ENCODE measurements at regions not wholly inside any gene's neighbourhood (a gene's known extent, or its start where the extent isn't known, plus 50 kb on each side); places are given as distances from the start of the nearest gene placed in this dataset.

DNA sequence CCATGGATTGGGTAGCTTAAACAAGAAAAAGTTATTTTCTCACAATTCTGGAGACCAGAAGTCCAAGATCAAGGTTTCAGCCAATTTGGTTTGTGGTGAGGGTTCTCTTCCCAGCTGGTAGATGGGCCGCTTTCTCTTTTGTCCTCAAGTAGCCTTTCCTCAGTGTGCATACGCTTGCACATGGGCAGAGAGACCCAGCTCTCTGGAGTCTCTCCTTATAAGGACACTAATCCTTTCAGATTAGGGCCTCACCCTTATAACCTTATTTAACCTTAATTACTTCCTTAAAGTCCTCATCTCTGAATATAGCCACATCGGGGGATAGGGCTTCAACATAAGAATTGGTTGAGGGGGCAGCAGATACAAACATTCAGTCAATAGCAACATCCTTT lies 68.4 kb upstream of the NLK start:
- DNase-seq (ENCODE audit: low read depth): no peak

DNA sequence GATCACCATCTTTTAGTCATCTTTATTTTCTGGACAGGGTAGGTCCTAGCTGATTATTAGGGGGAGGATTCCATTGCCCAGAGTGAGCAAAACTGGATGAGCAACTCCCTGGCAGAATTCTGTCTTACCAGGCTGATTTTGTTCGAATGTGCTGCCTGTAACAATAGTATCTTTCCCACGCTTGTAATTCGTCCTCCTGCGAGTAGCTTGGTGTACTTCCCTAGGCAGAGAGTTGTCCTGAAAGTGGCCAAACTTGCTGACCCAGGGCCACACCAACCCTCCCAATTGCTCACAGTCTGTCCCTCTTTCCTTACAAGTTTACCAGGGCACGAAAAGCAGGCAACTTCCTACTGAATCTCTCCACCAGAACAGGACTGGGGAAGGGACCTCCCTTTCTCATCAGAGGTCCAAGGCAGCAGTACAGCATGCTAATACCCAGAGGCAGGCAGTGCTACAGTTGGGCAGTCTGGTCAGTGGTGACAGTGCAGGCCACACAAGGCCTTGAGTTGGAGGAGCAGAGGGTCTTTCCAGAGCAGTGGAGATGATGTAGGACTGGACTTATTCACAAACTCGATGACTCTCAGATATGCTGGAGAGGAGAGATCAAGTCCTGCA lies 67.8 kb upstream of the NLK start:
- no peak for DNase-seq (ENCODE audit: low read depth)

DNA sequence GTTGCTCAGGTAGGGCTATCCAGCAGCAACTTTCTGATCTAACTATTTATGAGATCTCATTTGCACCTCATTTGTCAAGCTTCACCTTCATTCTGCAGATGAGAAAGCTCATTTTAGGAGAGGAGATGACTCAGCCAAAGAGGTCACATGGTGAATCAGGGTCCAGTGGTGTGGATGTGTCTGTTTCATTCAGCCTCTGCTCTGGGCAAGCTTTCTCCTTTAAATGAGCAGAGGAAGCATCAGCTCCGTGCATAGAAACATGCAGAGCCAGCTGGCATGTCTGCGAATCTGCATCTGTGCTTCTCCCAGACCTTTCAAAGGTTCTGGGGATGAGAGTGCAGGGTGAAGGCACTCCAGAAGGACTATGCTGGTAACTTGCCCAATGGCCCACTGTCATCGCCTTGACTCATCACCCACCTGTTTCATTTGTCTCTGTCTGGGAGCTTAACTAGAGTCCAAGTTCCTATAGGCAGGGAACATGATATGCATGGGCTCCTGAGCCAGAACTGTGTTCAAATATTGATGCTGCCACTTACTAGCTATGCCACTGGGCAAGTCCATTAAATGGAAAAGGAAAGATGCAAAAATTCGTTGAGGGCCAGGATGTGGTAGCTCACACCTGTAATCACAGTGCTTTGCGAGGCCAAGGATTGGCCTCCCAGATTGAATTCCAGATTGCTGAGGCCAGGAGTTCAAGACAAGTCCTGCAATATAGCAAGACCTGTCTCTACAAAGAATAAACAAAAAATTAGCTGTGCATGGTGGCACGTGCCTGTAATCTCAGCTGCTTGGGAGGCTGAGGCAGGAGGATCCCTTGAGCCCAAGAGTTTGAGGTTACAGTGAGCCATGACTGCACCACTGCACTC lies 67.1 kb upstream of the NLK start:
- DNase-seq (ENCODE audit: low read depth): no peak

DNA sequence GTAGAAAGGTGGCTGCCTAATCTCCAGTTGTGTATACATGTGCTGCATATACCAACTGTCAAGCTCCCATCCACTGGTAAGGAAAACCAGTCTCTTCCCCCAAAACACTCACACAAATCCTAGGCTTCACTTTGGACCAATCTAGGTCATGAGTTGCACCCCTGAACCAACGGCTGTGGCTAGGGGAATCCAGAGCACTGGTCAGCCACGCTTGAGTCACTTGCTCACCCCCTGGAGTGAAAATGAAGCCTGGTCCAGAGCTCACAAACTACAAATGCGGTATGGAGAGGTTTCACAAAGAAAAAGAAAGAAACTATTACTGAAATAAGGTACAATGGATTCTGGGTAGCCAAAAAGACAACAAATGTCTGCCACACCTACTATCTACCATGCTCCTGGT lies 66.1 kb upstream of the NLK start:
- no peak for DNase-seq (ENCODE audit: low read depth)

DNA sequence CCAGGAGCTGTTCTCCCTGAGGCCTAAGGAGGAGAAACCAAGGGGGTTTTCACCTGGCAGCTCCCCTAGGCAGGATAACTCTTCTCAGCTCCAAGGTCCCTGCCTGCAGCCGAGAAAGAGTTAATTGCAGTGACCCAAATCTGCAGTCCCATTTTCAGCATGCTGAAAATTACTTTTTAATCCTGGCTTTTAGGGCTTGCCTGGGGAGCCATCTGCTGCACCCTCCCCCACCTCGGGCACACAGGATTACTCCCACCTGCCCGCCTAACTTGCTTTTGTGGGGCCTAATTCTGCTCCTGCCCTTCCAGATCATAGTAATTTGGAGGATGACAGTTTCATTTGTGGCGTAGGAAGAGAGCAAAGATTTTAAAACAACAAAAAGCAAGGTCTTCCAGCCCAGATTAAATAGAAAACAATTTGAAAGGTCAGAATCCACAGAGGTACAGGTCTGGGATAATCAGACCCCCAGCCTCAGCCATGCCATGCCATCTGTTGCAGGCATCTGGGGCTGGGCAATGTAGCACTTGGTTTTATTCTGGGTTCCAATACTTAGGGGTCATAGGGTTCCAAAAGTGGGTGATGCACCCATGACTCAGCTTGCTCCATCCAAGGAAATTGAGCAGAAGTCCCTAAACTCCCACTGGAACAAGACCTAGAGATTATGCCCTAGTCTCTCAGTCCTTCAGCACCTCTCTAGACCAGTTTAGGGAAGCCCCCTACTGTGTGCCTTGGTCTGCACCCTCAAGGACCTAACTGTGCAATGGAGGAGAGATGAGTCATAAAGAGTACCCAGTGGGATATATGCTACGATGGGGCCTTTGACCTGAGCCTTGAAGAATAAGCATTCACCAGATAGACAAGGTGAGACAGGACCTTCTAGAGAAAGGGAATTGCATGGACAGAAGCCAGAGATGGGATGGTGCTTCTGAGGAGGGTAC lies 64.5 kb upstream of the NLK start:
- DNase-seq (ENCODE audit: low read depth): no peak

DNA sequence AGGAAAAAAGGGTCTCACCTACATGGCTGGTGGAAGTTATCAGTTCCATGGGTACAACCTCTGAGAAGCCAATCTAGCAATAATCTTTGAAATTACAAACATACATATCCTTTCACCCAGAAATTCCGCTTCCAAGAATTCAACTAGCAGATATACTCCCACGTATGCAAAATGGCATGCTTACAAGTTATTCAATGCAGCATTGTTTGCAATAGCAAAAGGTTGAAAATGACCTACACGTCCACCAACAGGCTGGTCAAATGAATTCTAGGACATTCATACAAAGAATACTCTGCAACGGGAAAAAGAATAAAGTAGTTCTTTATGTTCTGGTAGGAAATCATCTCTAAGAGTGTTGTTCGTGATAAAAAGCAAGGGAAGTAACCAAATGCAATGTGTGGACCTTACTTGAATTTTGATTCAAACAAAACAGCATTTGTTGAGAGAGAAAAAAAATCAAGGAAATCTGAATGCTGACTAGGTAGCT lies 63.7 kb upstream of the NLK start:
- DNase-seq (ENCODE audit: low read depth): no peak

DNA sequence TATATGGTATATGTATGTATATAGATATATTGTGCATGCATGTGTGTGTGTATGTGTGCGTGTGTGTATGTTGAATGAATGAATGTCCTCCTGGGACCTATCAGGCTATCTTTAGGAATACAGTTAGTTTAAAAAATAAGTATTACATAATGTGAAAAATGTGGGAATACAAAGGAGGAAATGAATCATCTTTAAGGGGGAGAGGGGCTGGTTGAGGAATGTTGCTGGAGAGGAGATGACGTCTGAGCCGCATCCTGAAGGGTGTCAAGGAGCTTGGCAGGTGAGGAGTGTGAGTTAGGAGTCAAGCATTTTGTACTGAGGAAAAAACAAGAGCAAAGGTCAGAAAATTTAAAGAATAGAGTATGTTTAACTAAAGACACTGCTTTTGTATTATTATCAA lies 62.4 kb upstream of the NLK start:
- peak; percentile 78 for DNase-seq (ENCODE audit: low read depth)

DNA sequence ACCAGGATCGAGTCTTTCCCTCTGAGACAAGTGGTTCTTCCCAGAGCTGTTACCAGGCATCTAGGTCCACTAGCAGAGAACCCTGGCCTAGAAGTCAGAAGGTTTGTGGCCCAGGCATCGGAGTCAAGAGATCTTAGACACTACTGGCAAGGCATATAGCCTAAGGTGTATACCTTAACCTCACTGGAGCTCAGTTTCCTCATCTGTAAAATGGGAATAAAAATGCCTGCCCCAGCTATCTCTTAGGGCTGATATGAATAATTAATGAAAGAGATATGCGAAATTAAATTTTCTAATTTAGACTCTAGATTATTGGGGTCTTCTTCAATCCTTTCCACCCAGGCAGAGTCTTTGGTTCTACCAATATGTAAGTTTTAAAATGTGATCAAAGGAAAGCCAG lies 60.5 kb upstream of the NLK start:
- no peak for DNase-seq (ENCODE audit: low read depth)

DNA sequence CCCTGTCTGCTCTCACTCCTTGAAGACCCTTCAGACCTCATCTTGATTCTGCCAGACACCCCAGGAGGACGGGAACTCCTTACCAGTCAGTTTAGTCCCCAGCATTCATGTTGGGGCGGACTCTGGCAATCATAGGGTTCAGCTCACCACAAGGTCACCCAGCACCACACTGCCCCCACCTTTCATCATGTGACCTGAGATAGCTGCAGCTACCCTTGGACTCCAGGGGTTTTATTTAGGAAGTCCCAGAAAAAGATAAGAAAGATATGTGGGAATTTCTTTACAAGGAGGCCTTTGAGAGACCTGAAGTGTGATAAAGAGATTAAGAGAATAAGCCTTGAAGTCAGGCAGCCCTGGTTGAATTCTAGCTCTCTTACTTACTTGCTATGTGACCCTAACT lies 59.8 kb upstream of the NLK start:
- no peak for DNase-seq (ENCODE audit: low read depth)

DNA sequence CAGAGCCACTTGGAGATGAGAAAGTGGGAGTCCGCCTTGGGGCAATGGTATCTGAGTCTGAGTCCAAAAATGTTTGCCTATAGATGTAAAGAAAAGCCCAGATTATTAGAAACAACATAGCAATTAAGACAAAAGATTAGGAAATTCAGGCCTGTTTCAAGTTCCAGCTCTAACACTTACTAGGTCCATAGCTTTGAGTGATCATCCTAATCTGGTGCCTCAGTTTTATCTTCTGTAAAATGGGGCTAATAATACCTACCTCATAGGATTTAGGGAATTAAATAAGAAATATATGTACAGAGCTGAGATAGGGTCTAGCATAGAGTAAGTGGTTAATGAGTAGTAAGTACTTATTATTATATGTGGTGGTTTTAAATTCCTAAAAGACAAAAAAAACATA lies 58.6 kb upstream of the NLK start:
- no peak for DNase-seq (ENCODE audit: low read depth)

DNA sequence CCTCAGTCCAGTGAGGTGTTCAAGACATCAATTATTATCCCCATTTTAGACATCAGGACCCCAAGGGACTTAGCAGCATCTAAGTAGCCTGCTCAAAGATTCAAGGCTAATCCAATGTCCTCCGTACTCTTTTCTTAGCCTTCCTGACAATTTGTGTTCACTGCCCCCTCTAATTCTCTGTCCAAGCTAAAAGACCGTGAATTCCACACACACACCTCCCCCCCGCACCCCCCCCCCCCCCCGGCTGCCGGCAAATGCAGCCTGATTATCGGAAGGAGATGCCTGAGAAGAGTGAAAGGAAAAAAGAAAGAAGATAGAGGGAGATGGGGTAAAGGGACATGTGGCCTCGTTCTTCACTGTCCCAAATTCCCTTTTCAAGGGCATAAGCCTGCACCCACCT lies 58.1 kb upstream of the NLK start:
- no peak for DNase-seq (ENCODE audit: low read depth)

DNA sequence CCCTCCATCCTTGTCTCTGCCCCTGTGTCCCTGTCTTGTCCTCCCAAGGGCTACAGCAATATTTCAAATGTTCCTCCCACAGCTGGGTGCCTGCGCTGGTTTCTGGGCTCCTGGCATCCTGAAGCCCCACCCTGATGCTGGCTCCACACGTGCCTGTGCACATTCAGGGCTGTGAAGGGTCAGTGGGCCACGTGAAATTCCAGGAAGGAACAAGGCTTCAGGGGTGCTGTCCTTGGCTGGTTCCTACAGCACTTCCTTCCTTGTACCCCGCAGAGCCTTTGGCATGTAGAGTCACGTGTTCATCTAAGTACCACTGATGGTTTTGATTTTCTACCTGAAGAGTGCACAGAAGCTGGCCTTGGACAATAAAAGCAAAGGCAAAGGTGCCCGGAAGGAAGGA lies 57.7 kb upstream of the NLK start:
- no peak for DNase-seq (ENCODE audit: low read depth)

DNA sequence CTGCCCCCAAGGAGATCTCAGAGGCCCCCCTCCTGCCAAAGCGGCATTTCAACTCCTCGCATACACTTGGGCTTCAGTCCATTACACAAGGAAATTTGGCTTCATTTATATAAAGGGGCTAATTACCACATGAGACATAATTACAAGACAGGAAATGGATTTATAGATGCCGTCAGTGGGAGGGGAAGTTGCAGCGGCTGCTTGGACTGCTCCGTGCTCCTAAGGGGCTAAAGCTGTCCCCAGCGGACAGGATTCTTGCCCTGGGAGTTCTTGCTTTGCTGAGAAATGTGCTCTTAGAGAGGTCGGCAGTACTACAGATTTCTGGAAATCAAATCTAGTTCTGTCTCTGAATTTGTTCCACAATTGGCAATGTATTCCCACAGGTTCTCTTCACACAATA lies 57.2 kb upstream of the NLK start:
- DNase-seq (ENCODE audit: low read depth): no peak

DNA sequence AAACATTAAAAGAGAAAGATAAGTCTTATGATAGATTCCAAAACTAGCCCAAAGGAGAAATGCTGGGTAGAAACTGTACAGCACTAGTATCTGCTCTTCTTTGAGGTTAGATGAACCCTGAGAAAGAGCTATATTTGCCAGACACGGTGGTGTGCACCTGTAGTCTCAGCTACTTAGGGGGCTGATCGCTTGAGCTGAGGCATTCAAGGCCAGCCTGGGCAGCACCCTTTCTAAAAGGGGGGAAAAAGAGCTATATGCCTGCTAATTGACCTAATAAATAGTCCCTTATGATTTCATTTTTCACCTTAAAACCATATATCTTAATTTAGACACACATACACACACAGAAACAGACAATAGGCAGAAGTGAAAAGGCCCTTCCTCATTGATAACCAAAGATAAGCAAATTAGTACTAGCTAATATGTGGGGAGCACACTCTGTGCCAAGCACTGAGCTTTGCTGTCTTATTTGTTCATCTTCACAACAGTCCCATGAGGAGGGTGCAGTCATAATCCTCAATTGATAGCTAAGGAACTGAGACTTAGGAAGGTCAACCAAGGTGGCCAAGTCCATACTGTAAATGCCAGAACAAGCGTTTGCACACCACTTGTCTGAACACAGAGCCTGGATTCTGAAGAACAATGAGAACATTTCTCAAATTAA lies 56.6 kb upstream of the NLK start:
- no peak for DNase-seq (ENCODE audit: low read depth)

DNA sequence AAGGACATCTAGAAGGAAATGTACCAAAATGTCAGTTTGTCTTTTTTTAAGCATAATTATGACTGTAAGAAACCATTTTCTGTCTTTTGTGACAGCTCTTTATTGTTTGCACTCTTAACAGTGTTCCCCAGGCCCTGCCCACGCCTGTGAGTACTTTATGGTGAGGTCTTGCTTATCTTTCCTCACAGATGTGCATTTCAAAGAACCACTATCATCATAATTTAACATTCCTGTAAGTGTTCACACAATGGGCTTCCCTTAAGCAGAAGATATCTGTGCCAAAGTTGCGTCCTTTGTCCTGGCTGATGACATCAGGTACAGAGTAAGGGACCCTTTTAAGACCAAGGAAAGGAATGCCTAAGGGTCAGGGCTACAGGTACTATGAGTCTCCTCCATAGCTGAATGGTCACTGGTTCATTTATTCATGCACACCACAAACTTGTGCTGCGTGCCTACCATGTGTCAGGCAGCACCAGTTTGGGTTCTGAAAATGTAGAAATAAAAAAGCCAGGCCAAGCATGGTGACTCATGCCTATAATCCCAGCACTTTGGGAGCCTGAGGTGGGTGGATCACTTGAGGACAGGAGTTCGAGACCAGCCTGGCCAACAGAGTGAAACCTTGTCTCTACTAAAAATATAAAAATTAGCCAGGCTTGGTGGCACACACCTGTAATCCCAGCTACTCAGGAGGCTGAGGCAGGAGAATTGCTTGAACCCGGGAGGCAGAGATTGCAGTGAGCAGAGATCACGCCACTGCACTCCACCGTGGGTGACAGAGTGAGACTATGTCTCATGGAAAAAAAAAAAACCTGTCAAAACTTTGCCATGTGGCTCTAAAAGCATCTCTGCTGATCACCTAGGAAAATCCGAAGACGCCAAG lies 55.4 kb upstream of the NLK start:
- no peak for DNase-seq (ENCODE audit: low read depth)

DNA sequence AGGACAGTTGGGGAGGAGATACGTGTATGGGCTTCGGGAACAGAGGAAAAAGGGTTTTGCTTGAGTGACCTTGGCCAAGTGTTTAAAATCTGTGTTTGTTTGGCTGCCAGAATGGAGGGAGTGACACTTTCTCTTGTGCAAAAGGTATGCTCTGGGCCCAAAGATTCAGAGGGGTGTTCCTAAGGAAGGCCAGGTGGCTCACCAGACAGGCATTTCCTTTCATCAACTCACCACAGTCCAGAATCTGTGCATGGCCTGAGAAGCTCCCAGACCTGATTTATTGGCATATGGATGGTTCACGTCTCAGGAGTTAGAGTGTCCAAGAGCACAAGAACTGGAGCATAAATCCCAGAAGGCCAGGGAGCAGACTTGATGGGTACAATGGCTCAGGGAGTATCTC lies 53.4 kb upstream of the NLK start:
- no peak for DNase-seq (ENCODE audit: low read depth)

DNA sequence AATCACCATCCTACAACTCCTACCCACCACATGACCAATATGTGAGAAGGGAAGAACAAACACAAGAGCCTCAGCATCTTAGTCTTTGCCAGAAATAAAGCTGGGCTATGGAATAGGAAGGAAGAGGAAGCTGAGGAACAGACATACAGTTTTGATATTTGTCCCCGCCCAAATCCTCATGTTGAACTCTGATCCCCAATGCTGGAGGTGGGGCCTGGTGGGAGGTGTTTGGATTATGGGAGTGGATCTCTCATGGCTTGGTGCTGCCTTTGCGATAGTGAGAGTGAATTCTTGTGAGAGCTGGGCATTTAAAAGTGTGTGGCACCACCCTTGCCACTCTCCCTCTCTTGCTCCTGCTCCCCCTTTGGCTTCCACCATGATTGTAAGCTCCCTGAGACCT lies 52.4 kb upstream of the NLK start:
- DNase-seq (ENCODE audit: low read depth): no peak

DNA sequence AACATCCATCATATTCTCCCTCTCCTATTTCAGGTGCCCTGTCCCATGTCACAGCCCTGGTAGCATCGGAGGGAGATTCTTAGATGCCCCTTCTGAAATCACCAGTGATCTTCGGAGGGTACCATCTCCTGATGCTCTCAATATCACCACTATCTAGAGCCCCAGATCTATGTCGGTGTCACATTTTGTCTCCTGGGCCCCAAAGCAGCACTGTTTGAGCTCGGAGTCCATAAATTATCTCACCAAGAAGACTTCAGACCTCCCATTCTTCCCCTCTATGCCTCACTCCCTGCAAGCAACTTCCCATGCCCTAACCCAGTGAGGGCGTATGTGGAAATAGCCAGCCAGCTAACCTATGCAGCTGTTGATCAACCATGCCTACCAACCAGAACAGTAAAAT lies 51.5 kb upstream of the NLK start:
- DNase-seq (ENCODE audit: low read depth): no peak

DNA sequence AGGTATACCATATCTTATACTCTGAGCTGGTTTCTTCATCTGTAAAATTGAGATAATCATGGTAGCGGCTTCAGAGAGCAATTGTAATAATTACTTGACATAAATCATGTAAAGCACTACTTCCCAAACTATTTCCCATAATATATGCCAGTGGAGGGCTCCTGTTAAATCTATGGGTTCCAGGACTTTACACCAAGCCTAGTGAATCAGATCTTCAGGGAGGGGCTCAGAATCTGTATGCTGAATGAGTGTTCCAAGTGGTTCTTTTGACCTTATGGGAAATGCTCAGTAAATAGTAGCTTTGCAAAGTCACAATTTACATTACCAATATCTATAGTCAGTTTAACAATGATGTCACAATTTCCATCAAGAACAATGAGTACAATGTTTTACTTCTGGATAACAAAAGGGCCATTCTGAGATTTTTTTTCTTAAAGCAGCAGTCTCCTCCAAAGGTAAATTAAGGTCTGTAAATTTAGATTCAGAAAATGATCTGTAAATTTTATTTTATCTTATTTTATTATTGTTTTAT lies 50.9 kb upstream of the NLK start:
- no peak for DNase-seq (ENCODE audit: low read depth)

Data from HS-5 (cell line).